Activated T-helper 1 cell treated with anti-CD3 and anti-CD28 coated beads, Interleukin-2, amount 50 U/mL, for 16 hours (primary cell): ENCODE measurements at regions not wholly inside any gene's neighbourhood (a gene's known extent, or its start where the extent isn't known, plus 50 kb on each side); places are given as distances from the start of the nearest gene placed in this dataset.

Source experiments
- DNase-seq, 2 donors: peaks; one replicate each; pipeline ENCODE4 v3.0.0-alpha.2; 2020; ENCODE audit warnings: low read depth in 1 of 2, low spot score in 1 of 2

DNA sequence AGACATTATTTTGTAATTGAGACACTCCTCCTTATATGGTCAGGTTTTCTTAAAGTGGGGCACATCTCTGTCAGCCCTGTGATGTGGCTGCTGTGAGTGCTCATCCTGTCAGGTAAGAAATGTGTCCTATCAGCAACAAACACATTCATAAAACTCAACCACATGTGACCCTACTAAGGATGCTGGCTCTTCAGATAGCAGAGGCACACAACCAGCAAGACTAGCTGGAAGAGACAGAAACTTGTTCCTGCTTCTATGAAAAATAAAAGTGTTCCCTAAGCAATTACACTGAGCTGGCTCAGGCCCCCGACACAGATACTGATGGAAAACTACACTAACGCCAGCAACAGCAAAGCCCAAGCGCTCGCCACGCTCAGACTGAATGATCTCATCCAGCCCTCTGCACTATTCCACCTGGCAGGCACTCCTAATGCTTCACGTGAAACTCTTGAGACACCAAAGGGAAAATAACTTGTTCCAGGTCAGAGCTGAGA, 49.8 kb upstream of the CYP2D6 start:
- peak in 1 of 2 donors; percentile 20 for DNase-seq
